Small intestine (tissue), 7 donors: ENCODE measurements at regions not wholly inside any gene's neighbourhood (a gene's known extent, or its start where the extent isn't known, plus 50 kb on each side); places are given as distances from the start of the nearest gene placed in this dataset.

Source experiments
- DNase-seq, 2 donors: peaks; one replicate each; pipeline versions ENCODE4 v3.0.0 to v3.0.0-alpha.2; 2013
- FAIRE-seq: peaks from 2 replicates; lab custom pipeline; 2012; peaks lifted over from hg19 to GRCh38; lab: Jason Lieb, UNC
- H3K27ac ChIP-seq, 3 donors: one replicate each; pipeline ENCODE4 v1.5.1; 2013; ENCODE audit warnings: low read length in 2 of 3, mild to moderate bottlenecking in 2 of 3, control low read depth in 1 of 3, inconsistent platforms in 1 of 3, low read depth in 1 of 3, moderate library complexity in 1 of 3
- H3K27me3 ChIP-seq, 3 donors: one replicate each; pipeline ENCODE4 v1.6.1; 2013; ENCODE audit warnings: low read length in 3 of 3, inconsistent platforms in 1 of 3; ENCODE audit not compliant: control insufficient read depth in 3 of 3, insufficient read depth in 3 of 3
- H3K36me3 ChIP-seq, 3 donors: one replicate each; pipeline ENCODE4 v1.6.1; 2013; ENCODE audit warnings: low read length in 3 of 3, inconsistent platforms in 1 of 3, low read depth in 1 of 3, mild to moderate bottlenecking in 1 of 3, moderate library complexity in 1 of 3; ENCODE audit not compliant: control insufficient read depth in 3 of 3, insufficient read depth in 2 of 3
- H3K4me1 ChIP-seq, 3 donors: one replicate each; pipeline ENCODE4 v1.6.1; 2013; ENCODE audit warnings: low read length in 2 of 3, inconsistent platforms in 1 of 3, low read depth in 1 of 3, mild to moderate bottlenecking in 1 of 3, moderate library complexity in 1 of 3; ENCODE audit not compliant: control insufficient read depth in 3 of 3, insufficient read depth in 2 of 3
- H3K4me3 ChIP-seq, 3 donors: one replicate each; pipeline ENCODE4 v1.5.1; 2013; ENCODE audit warnings: low read length in 3 of 3, control low read depth in 1 of 3, inconsistent platforms in 1 of 3, low read depth in 1 of 3, mild to moderate bottlenecking in 1 of 3, moderate library complexity in 1 of 3
- H3K9me3 ChIP-seq, 2 donors: one replicate each; pipeline ENCODE4 v1.6.1; 2013; ENCODE audit warnings: low read depth in 1 of 2, low read length in 1 of 2; ENCODE audit not compliant: control insufficient read depth in 2 of 2, insufficient read depth in 1 of 2
- WGBS, 3 donors: extraction: QIAGEN DNeasy Blood & Tissue Kit; methylation state at CpG; one replicate each; pipeline ENCODE4 v1.1.7; 2013; 5-methylcytosine and 5-hydroxymethylcytosine counted together
- donor health status: healthy with polysubstance abuse.
- donor health status: control.
- donor health status: control.
- donor health status: Bipolar disorder and iron deficiency.
- donor health status: healthy.

DNA sequence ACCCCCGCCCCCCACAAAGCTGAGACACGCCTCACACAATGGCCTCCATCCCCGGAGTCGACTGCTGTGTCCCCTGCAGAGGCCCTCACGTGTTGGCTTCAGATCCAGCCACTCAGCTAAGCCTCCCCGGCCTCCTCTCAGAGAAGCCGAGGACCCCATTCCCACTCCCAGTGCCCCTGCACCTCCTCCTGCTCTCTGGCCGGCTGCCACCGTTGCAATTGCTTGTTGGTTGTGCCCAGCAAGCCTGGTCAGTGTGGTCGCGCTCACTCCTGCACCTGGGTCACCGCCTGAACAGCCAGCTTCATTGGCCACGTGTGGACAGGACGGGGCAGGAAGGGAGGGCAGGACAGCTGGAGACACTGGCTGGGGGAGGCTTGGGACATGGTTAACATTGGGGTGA lies 191.5 kb upstream of the SALL3 start:
- Histone ChIP-seq H3K27me3 (no peaks in the 10 kb centered on the region), H3K27ac (no peak overlapping the region), H3K9me3 (no peaks in the 10 kb centered on the region), H3K36me3 (no peaks in the 10 kb centered on the region), H3K4me3 (no peak overlapping the region), H3K4me1 (no peaks in the 10 kb centered on the region)
- FAIRE-seq, result no peak
- DNase-seq, result no peak
- WGBS, 3 donors, result 76 to 81% (median 76%) methylated on average over 13 to 14 of the region's 14 CpGs

DNA sequence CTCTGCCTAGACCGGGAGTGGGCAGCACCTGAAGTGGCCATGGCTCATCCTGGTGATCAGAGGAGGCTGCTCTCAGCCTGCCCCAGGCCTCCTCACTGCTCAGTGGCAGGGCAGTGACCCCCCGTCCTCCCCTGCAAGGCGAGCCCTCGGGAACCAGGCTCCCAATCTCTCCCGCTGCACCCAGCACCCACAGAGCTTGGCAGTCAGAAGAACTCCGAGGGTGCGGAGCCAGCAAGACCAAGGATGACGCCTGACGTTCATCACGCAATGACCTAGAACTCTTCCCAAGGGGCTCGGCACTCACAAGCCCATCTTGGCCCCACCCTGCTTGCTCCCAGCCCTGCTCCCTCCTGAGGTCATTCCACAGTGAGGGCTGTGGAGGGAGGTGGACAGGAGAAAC lies 189.8 kb upstream of the SALL3 start:
- DNase-seq, result no peak
- H3K27me3 ChIP-seq, result no peaks in the 10 kb centered on the region
- FAIRE-seq, result no peak

DNA sequence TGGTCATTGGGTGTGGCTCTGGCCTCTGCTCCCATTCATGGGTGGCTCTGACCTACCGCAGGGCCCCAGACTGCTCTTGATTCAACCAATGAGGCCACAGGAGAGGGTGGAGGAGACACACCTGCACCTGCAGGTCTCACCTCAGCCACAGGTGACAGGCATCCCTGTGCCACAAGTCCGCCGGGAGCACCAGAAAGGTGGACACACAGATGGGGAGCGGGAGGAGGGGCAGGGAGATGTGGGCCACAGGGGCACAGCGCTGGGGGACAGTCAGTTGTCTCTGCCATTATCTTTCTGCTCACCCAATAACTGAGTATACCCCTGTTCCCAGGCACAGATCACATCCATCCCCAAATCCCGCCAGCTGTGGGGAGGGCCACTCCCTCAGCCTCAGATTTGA lies 189.1 kb upstream of the SALL3 start:
- no peaks in the 10 kb centered on the region for H3K9me3 ChIP-seq
- FAIRE-seq, result no peak
- no peaks in the 10 kb centered on the region for H3K4me1 ChIP-seq
- H3K4me3 ChIP-seq, result no peak overlapping the region
- no peak for DNase-seq
- WGBS, 3 donors, result 79 to 87% (median 86%) methylated on average over 6 of the region's 6 CpGs
- no peaks in the 10 kb centered on the region for H3K27me3 ChIP-seq
- H3K36me3 ChIP-seq, result no peaks in the 10 kb centered on the region
- H3K27ac ChIP-seq, result no peak overlapping the region

More for the DNA sequence above, 189.8 kb upstream of the SALL3 start:
- no peak overlapping the region for H3K4me3 ChIP-seq
- 78 to 87% (median 84%) methylated on average over 11 of the region's 11 CpGs for WGBS, 3 donors
- no peak overlapping the region for H3K27ac ChIP-seq
- no peaks in the 10 kb centered on the region for H3K4me1 ChIP-seq
- H3K9me3 ChIP-seq, result no peaks in the 10 kb centered on the region
- H3K36me3 ChIP-seq, result no peaks in the 10 kb centered on the region

DNA sequence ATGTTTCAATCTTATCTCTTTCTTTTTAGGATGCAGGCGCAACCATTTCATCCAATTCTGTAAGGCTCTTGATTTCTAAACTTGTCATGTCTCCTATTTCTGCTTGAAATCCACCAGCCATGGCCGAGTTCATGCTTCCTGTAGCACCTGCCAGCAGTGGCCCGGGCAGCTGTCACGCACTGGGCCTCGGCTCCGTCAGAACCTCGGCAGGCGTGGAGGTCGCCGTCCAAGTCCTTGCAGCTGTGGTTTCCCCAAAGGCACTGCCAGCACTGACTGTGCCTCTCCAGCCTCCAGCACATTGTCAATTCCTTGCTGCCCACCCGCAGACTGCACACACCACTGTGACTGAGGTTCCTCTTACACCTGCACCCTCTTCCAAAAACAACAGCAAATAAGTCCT lies 188.7 kb upstream of the SALL3 start:
- Histone ChIP-seq H3K27me3 (no peaks in the 10 kb centered on the region), H3K36me3 (no peaks in the 10 kb centered on the region), H3K4me3 (no peak overlapping the region), H3K4me1 (no peaks in the 10 kb centered on the region), H3K9me3 (no peaks in the 10 kb centered on the region), H3K27ac (no peak overlapping the region)
- 82 to 89% (median 89%) methylated on average over 11 of the region's 11 CpGs for WGBS, 3 donors
- no peak for DNase-seq
- FAIRE-seq, result no peak

DNA sequence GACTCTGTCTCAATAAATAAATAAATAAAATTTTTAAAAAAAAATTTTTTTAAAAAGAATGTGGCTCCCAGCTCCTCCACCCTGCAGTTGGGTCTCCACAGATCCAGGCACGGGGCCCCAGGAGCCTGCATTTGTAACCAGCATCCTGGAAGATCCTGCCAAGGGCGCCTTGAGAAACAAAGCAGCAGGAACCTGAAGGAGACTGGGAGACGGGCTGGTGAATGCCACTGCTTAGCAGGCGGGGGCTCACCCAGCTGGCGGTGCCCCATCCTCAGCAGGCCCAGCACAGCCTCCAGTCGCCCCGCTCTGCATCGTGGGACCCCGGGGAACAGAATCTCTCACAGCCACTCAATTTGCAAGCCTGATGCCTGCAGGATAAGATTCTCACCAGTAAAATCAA lies 187.5 kb upstream of the SALL3 start:
- 84 to 89% (median 89%) methylated on average over 9 of the region's 9 CpGs for WGBS, 3 donors
- no peak overlapping the region for H3K4me3 ChIP-seq
- H3K4me1 ChIP-seq, result no peaks in the 10 kb centered on the region
- no peaks in the 10 kb centered on the region for H3K27me3 ChIP-seq
- no peak for FAIRE-seq
- H3K36me3 ChIP-seq, result no peaks in the 10 kb centered on the region
- DNase-seq, result no peak
- H3K9me3 ChIP-seq, result no peaks in the 10 kb centered on the region
- H3K27ac ChIP-seq, result no peak overlapping the region

DNA sequence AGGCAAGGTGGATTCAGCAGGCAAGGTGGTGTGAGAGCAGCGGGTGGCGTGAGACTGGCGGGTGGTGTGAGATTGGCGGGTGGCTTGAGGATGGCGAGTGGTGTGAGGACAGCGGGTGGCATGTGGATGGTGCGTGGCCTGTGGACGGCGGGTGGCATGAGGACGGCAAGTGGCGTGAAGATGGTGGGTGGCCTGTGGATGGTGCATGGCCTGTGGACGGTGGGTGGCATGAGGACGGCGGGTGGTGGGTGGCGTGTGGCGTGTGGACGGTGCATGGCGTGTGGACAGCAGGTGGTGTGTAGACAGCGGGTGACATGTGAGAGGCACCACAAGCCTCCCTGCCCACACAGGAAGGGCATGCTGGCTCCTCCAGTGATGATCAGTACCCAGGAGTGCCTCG lies 186.9 kb upstream of the SALL3 start:
- Histone ChIP-seq H3K4me1 (no peaks in the 10 kb centered on the region), H3K9me3 (no peaks in the 10 kb centered on the region), H3K36me3 (no peaks in the 10 kb centered on the region), H3K4me3 (no peak overlapping the region), H3K27ac (no peak overlapping the region), H3K27me3 (no peaks in the 10 kb centered on the region)
- 91 to 95% (median 92%) methylated on average over 19 to 20 of the region's 20 CpGs for WGBS, 3 donors
- DNase-seq (no peak), FAIRE-seq (no peak)

DNA sequence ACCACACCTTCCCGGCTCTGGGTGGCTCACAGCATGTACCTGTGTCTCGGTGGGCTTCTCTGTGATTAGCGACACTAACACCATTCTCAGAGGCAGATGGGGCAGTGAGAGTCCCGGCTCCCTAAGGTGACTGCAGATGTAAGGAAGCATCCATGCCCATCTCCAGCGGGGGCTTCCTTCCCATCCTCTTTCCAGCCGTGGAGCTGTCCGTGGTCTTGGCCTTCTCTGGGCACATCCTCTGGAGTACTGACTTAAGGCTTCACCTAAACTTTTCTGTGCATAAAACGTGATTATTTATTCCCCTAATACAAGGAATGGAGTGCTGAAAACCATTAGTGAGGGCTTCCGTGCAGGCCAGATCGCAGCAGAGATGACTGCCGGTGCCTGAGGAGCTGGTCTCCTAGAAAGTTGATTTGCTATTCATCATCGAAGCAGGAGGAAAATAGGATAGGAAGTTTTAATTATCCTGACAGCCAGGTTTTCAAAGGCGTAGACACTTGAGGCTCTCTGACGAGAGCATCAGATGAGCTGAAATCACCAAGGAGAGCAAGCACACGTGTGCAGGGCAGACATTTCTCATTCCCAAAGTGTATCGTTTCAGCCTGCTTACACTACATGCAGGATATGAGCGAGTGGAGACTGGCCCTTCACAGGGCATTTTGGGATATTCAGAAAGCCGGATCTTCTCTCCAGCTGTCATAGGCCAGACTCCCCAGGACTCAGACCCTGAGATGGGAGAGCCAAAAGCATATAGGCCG lies 186.1 kb upstream of the SALL3 start:
- no peak overlapping the region for H3K4me3 ChIP-seq
- no peak for DNase-seq
- 74 to 78% (median 76%) methylated on average over 19 of the region's 19 CpGs for WGBS, 3 donors
- no peaks in the 10 kb centered on the region for H3K9me3 ChIP-seq
- H3K4me1 ChIP-seq, result no peaks in the 10 kb centered on the region
- FAIRE-seq, result no peak
- no peaks in the 10 kb centered on the region for H3K36me3 ChIP-seq
- no peak overlapping the region for H3K27ac ChIP-seq
- H3K27me3 ChIP-seq, result no peaks in the 10 kb centered on the region

DNA sequence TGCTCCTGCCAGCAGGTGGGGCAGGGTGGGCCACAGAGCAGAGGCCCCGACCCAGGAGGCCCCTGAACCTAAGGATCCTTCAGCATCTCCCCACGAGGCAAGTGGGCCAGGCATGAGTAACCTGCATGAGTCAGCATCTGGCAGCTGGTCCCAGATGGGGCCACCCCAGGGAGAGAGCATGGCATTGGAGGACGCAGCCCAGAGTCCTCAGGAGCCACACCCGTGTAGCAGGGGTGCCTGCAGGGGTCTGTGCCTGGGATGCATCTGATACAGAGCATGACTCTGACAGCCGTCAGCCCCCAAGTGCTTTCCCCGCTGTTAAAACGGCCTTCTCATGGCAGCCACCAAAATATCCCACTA lies 185.6 kb upstream of the SALL3 start:
- DNase-seq (no peak), FAIRE-seq (no peak)
- H3K4me3 ChIP-seq, result no peak overlapping the region
- H3K36me3 ChIP-seq, result no peaks in the 10 kb centered on the region
- H3K9me3 ChIP-seq, result no peaks in the 10 kb centered on the region
- no peak overlapping the region for H3K27ac ChIP-seq
- no peaks in the 10 kb centered on the region for H3K4me1 ChIP-seq
- no peaks in the 10 kb centered on the region for H3K27me3 ChIP-seq
- WGBS, 3 donors, result 52 to 64% (median 54%) methylated on average over 7 of the region's 7 CpGs
